Endothelial cell of umbilical vein (primary cell): ENCODE measurements at regions not wholly inside any gene's neighbourhood (a gene's known extent, or its start where the extent isn't known, plus 50 kb on each side); places are given as distances from the start of the nearest gene placed in this dataset.

Experiments used
- POLR2A ChIP-seq: IDR thresholded peaks from 2 replicates; pipeline ENCODE4 v1.6.1; 2012; ENCODE audit warnings: low read depth, mild to moderate bottlenecking, control low read depth, low read length
- POLR2AphosphoS5 ChIP-seq: IDR thresholded peaks from 2 replicates; pipeline ENCODE4 v1.6.1; 2012; ENCODE audit warnings: low read depth, mild to moderate bottlenecking, control low read depth, low read length, moderate library complexity; ENCODE audit not compliant: insufficient read depth
- TF ChIP-seq, protein P1 (sequence below): IDR thresholded peaks from 2 replicates; pipeline ENCODE4 v1.6.1; 2011; ENCODE audit not compliant: insufficient read depth, insufficient read length
- TF ChIP-seq, protein P2 (sequence below), 2 donors: IDR thresholded peaks; 1 replicate in 1 of 2; 2 replicates in 1 of 2; pipeline ENCODE4 v1.5.1; 2011; ENCODE audit warnings: low read length in 2 of 2, mild to moderate bottlenecking in 2 of 2, moderate library complexity in 2 of 2, control low read depth in 1 of 2, inconsistent platforms in 1 of 2, low read depth in 1 of 2; ENCODE audit not compliant: insufficient read depth in 1 of 2; ENCODE audit errors: extremely low read depth in 1 of 2

DNA sequence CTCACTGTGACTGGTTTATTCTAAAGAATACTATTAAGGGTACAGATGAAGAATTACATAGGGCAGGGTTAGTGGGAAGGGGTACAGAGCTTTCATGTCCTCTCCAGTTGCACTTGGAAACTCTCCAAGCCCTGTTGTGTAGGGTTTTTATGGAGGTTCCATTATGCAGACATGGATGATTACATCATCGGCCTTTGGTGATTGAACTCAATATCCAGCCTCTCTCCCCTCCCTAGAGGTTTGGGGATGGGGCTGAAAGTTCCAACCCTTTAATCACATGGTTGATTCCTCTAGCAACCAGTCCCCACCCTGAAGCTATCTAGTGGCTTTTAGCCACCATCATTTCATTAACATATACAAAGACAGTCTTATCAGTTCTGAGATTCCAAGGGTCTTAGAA, 472.6 kb downstream of the BUD13 start:
- TF ChIP-seq, protein P1, sequence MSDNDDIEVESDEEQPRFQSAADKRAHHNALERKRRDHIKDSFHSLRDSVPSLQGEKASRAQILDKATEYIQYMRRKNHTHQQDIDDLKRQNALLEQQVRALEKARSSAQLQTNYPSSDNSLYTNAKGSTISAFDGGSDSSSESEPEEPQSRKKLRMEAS, result no peak
- TF ChIP-seq POLR2AphosphoS5 (no peak), POLR2A (no peak)
- TF ChIP-seq, protein P2, sequence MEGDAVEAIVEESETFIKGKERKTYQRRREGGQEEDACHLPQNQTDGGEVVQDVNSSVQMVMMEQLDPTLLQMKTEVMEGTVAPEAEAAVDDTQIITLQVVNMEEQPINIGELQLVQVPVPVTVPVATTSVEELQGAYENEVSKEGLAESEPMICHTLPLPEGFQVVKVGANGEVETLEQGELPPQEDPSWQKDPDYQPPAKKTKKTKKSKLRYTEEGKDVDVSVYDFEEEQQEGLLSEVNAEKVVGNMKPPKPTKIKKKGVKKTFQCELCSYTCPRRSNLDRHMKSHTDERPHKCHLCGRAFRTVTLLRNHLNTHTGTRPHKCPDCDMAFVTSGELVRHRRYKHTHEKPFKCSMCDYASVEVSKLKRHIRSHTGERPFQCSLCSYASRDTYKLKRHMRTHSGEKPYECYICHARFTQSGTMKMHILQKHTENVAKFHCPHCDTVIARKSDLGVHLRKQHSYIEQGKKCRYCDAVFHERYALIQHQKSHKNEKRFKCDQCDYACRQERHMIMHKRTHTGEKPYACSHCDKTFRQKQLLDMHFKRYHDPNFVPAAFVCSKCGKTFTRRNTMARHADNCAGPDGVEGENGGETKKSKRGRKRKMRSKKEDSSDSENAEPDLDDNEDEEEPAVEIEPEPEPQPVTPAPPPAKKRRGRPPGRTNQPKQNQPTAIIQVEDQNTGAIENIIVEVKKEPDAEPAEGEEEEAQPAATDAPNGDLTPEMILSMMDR (IDR thresholded peaks at IDR 0.05; ENCODE audit: extremely low read depth in 1 of 2, insufficient read depth in 1 of 2, low read depth in 1 of 2, low read length in 2 of 2), result no peak
